ENCODE measurements at regions not wholly inside any gene's neighbourhood (a gene's known extent, or its start where the extent isn't known, plus 50 kb on each side); places are given as distances from the start of the nearest gene placed in this dataset.

GRCh38 chr3:62956411-62956810 is 81.2 kb upstream of the CADPS start:
- Mint-ChIP-seq H3K9me3 (peaks cover 45% of the 10 kb centered on the region), H3K4me3 (no peak overlapping the region), H3K4me1 (ENCODE audit: low read depth) (no peaks in the 10 kb centered on the region), H3K27ac (no peak overlapping the region), H3K27me3 (ENCODE audit: insufficient read depth) (no peaks in the 10 kb centered on the region), H3K36me3 (ENCODE audit: low read depth) (no peaks in the 10 kb centered on the region)
- TF ChIP-seq CTCF (IDR thresholded peaks at IDR 0.05), result no peak
- no peak for DNase-seq

- no peak overlapping the region for H3K27ac Mint-ChIP-seq
- no peaks in the 10 kb centered on the region for H3K27me3 Mint-ChIP-seq (ENCODE audit: insufficient read depth)
- TF ChIP-seq CTCF (IDR thresholded peaks at IDR 0.05), result no peak
- DNase-seq, result no peak
- H3K4me1 Mint-ChIP-seq (ENCODE audit: low read depth), result no peaks in the 10 kb centered on the region
- peaks cover 49% of the 10 kb centered on the region for H3K9me3 Mint-ChIP-seq
- H3K36me3 Mint-ChIP-seq (ENCODE audit: low read depth), result no peaks in the 10 kb centered on the region
- H3K4me3 Mint-ChIP-seq, result no peak overlapping the region
These were observed 86.8 kb upstream of the CADPS start for GRCh38 chr3:62961874-62962556.

GRCh38 chr3:62962714-62963113 is 87.5 kb upstream of the CADPS start:
- peaks cover 47% of the 10 kb centered on the region for H3K9me3 Mint-ChIP-seq
- no peak for TF ChIP-seq CTCF (IDR thresholded peaks at IDR 0.05)
- no peaks in the 10 kb centered on the region for H3K27me3 Mint-ChIP-seq (ENCODE audit: insufficient read depth)
- no peaks in the 10 kb centered on the region for H3K36me3 Mint-ChIP-seq (ENCODE audit: low read depth)
- no peak overlapping the region for H3K4me3 Mint-ChIP-seq
- no peak for DNase-seq
- no peaks in the 10 kb centered on the region for H3K4me1 Mint-ChIP-seq (ENCODE audit: low read depth)
- H3K27ac Mint-ChIP-seq, result no peak overlapping the region

GRCh38 chr3:62965311-62965710 is 90.1 kb upstream of the CADPS start:
- Mint-ChIP-seq H3K36me3 (ENCODE audit: low read depth) (no peaks in the 10 kb centered on the region), H3K27me3 (ENCODE audit: insufficient read depth) (no peaks in the 10 kb centered on the region)

GRCh38 chr3:62968128-62968527 is 92.9 kb upstream of the CADPS start:
- no peak overlapping the region for H3K27ac Mint-ChIP-seq
- H3K4me1 Mint-ChIP-seq (ENCODE audit: low read depth), result no peaks in the 10 kb centered on the region
- H3K36me3 Mint-ChIP-seq (ENCODE audit: low read depth), result no peaks in the 10 kb centered on the region
- no peaks in the 10 kb centered on the region for H3K27me3 Mint-ChIP-seq (ENCODE audit: insufficient read depth)
- H3K4me3 Mint-ChIP-seq, result no peak overlapping the region
- DNase-seq, result no peak
- H3K9me3 Mint-ChIP-seq, result peaks cover 21% of the 10 kb centered on the region
- TF ChIP-seq CTCF (IDR thresholded peaks at IDR 0.05), result no peak

More at GRCh38 chr3:62965311-62965710, 90.1 kb upstream of the CADPS start:
- peaks cover 37% of the 10 kb centered on the region for H3K9me3 Mint-ChIP-seq
- H3K27ac Mint-ChIP-seq, result no peak overlapping the region
- H3K4me3 Mint-ChIP-seq, result no peak overlapping the region
- DNase-seq, result no peak
- TF ChIP-seq CTCF (IDR thresholded peaks at IDR 0.05), result no peak
- H3K4me1 Mint-ChIP-seq (ENCODE audit: low read depth), result no peaks in the 10 kb centered on the region

Data from HFFc6 (cell line).